Fibroblast of lung (primary cell): ENCODE measurements at regions not wholly inside any gene's neighbourhood (a gene's known extent, or its start where the extent isn't known, plus 50 kb on each side); places are given as distances from the start of the nearest gene placed in this dataset.
A peak's percentile ranks its signal among the peaks of the same experiment; 100 is the strongest.

Source experiments
- DNase-seq, 2 donors: peaks; one replicate each; pipeline versions ENCODE4 v3.0.0 to v3.0.0-alpha.2; 2010; ENCODE audit warnings: low read depth in 2 of 2
- H2AFZ ChIP-seq: 2 replicates; pipeline ENCODE4 v1.5.1; 2012; ENCODE audit warnings: low read length, control low read depth, inconsistent platforms
- H3K27ac ChIP-seq: 2 replicates; pipeline ENCODE4 v1.5.1; 2011; ENCODE audit warnings: low read length, control low read depth; ENCODE audit not compliant: insufficient read depth
- H3K27me3 ChIP-seq: 2 replicates; pipeline ENCODE4 v1.5.1; 2011; ENCODE audit warnings: mild to moderate bottlenecking, low read length; ENCODE audit not compliant: control insufficient read depth, insufficient read depth
- H3K36me3 ChIP-seq: 2 replicates; pipeline ENCODE4 v1.5.1; 2011; ENCODE audit warnings: low read length; ENCODE audit not compliant: control insufficient read depth, insufficient read depth
- H3K4me1 ChIP-seq: 2 replicates; pipeline ENCODE4 v1.5.1; 2011; ENCODE audit warnings: low read length; ENCODE audit not compliant: control insufficient read depth, insufficient read depth; ENCODE audit errors: extremely low read depth
- H3K4me2 ChIP-seq: 2 replicates; pipeline ENCODE4 v1.5.1; 2011; ENCODE audit warnings: low read length, control low read depth; ENCODE audit not compliant: insufficient read depth; ENCODE audit errors: extremely low read depth
- H3K4me3 ChIP-seq, 4 experiments: fragments of 200-600 bp in 1 of 4; sonication (generic) in 1 of 4; replicated peaks in 1 of 4; 2 replicates each; pipeline ENCODE4 v1.5.1; 2011 to 2016; ENCODE audit warnings: low read length in 4 of 4, low read depth in 3 of 4, mild to moderate bottlenecking in 3 of 4, control low read depth in 2 of 4, inconsistent platforms in 1 of 4, mixed read lengths in 1 of 4; ENCODE audit not compliant: insufficient read depth in 1 of 4; ENCODE audit errors: control extremely low read depth in 1 of 4
- H3K79me2 ChIP-seq: 2 replicates; pipeline ENCODE4 v1.5.1; 2012; ENCODE audit warnings: mild to moderate bottlenecking, low read length, inconsistent platforms; ENCODE audit not compliant: control insufficient read depth, insufficient read depth
- H3K9ac ChIP-seq: 2 replicates; pipeline ENCODE4 v1.5.1; 2011; ENCODE audit warnings: mild to moderate bottlenecking, low read length, control low read depth; ENCODE audit not compliant: insufficient read depth
- H3K9me3 ChIP-seq: 2 replicates; pipeline ENCODE4 v1.5.1; 2012; ENCODE audit warnings: low read depth, low read length; ENCODE audit not compliant: control insufficient read depth, insufficient read depth
- H4K20me1 ChIP-seq: 2 replicates; pipeline ENCODE4 v1.5.1; 2011; ENCODE audit warnings: low read length; ENCODE audit not compliant: control insufficient read depth, insufficient read depth; ENCODE audit errors: extremely low read depth
- CTCF ChIP-seq, 2 donors: IDR thresholded peaks in 1 of 2; conservative IDR thresholded peaks in 1 of 2; 1 replicate in 1 of 2; 2 replicates in 1 of 2; pipeline ENCODE4 v1.5.1; 2011 to 2012; ENCODE audit warnings: low read length in 2 of 2, control low read depth in 1 of 2, inconsistent platforms in 1 of 2, low read depth in 1 of 2, mild to moderate bottlenecking in 1 of 2
- EZH2 ChIP-seq: IDR thresholded peaks from 2 replicates; pipeline ENCODE4 v1.5.1; 2012; ENCODE audit warnings: low read length, control low read depth, mild to moderate bottlenecking; ENCODE audit errors: missing control alignments

- Histone ChIP-seq H2AFZ (peak overlapping the region; percentile 49), H4K20me1 (no peaks in the 10 kb centered on the region), H3K9ac (peak overlapping the region; percentile 2), H3K79me2 (no peaks in the 10 kb centered on the region), H3K4me3 (peak overlapping the region in 1 of 4 experiments; percentile 28), H3K27ac (no peak overlapping the region), H3K36me3 (no peaks in the 10 kb centered on the region), H3K4me1 (no peaks in the 10 kb centered on the region), H3K4me2 (no peak overlapping the region), H3K27me3 (no peaks in the 10 kb centered on the region), H3K9me3 (no peaks in the 10 kb centered on the region)
- no peak for TF ChIP-seq CTCF (conservative IDR thresholded peaks at IDR 0.05 in 1 of 2, IDR thresholded peaks at IDR 0.05 in 1 of 2; ENCODE audit: low read depth in 1 of 2, low read length in 2 of 2)
- TF ChIP-seq EZH2: no peak
- peak; percentile 27 to 34 for DNase-seq
Observed at GRCh38 chr14:94936401-94936892, 166.5 kb upstream of the GSC start.

- no peak overlapping the region for H3K4me2 ChIP-seq
- H3K9me3 ChIP-seq: no peaks in the 10 kb centered on the region
- no peak overlapping the region for H3K27ac ChIP-seq
- no peaks in the 10 kb centered on the region for H4K20me1 ChIP-seq
- no peaks in the 10 kb centered on the region for H3K79me2 ChIP-seq
- no peak overlapping the region for H3K9ac ChIP-seq
- no peaks in the 10 kb centered on the region for H3K4me1 ChIP-seq
- no peak overlapping the region for H2AFZ ChIP-seq
- TF ChIP-seq EZH2 (no peak), CTCF (conservative IDR thresholded peaks at IDR 0.05 in 1 of 2, IDR thresholded peaks at IDR 0.05 in 1 of 2; ENCODE audit: low read depth in 1 of 2, low read length in 2 of 2) (no peak)
- no peaks in the 10 kb centered on the region for H3K36me3 ChIP-seq
- DNase-seq: no peak
- H3K4me3 ChIP-seq: no peak overlapping the region
- H3K27me3 ChIP-seq: no peaks in the 10 kb centered on the region
Observed at GRCh38 chr14:94935706-94936300, 165.9 kb upstream of the GSC start.

- H3K4me1 ChIP-seq: no peaks in the 10 kb centered on the region
- H3K27me3 ChIP-seq: no peaks in the 10 kb centered on the region
- H2AFZ ChIP-seq: no peak overlapping the region
- TF ChIP-seq EZH2 (no peak), CTCF (conservative IDR thresholded peaks at IDR 0.05 in 1 of 2, IDR thresholded peaks at IDR 0.05 in 1 of 2; ENCODE audit: low read depth in 1 of 2, low read length in 2 of 2) (no peak)
- H3K4me2 ChIP-seq: no peak overlapping the region
- H3K9ac ChIP-seq: no peak overlapping the region
- H3K36me3 ChIP-seq: no peaks in the 10 kb centered on the region
- H3K9me3 ChIP-seq: no peaks in the 10 kb centered on the region
- H3K79me2 ChIP-seq: no peaks in the 10 kb centered on the region
- H4K20me1 ChIP-seq: no peaks in the 10 kb centered on the region
- no peak overlapping the region for H3K4me3 ChIP-seq
- no peak for DNase-seq
- H3K27ac ChIP-seq: no peak overlapping the region
Observed at GRCh38 chr14:94934276-94934810, 164.4 kb upstream of the GSC start.
